NCI-H128 (cell line): ENCODE measurements at regions not wholly inside any gene's neighbourhood (a gene's known extent, or its start where the extent isn't known, plus 50 kb on each side); places are given as distances from the start of the nearest gene placed in this dataset.

Experiments
- DNase-seq: peaks from one replicate; lab custom pipeline; 2025; ENCODE audit not compliant: unreplicated experiment; lab: John Stamatoyannopoulos, UW

DNA sequence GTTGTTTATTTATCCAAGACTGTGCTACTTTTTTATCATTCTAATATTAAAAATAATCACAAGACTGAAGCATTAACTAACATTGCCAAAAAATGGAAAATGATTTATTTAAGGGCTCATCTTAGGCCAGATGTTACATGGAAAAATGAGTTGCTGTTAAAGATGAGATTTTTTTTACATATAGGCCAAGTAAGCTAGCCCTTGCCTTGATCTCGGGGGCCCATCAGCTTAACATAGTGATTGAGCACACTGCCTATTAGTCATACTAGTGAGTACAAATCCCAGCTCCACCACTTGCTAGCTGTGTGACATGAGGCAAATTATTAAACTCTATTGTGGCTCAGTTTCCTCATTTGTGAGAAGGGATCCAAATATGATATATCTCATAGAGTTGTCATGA is 275.9 kb upstream of the SNX7 start:
- no peak for DNase-seq

DNA sequence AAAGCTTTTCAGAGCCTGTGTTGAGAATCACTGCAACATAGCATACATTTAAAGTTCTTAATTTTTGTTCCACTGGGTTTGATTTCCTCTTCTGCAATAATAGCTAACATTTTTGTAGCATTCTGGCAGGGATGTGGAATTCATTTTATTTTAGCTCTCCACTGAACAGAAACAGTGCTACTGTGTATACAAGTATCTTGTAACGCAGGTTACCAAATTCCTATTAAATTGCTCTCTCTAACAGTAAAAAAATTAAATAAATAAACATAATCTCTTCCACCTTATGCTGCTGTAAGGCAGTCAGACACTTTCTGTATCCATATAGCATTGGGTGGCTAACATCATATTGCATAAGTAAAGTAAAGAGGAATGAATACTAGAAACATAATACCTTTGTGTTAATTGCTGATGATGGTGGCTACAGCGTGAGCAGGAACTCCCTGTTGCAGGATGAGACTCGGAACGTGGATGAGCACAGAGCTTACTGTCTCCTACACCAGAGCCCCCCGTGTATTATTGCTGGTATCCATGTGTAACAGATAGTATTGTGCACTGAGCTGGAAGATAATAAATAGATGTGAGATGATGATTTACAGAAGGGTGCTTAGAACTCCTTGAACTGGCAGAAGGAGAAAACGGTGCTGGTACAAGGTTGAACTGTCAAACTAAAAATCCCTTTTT is 276.9 kb upstream of the SNX7 start:
- DNase-seq: no peak

DNA sequence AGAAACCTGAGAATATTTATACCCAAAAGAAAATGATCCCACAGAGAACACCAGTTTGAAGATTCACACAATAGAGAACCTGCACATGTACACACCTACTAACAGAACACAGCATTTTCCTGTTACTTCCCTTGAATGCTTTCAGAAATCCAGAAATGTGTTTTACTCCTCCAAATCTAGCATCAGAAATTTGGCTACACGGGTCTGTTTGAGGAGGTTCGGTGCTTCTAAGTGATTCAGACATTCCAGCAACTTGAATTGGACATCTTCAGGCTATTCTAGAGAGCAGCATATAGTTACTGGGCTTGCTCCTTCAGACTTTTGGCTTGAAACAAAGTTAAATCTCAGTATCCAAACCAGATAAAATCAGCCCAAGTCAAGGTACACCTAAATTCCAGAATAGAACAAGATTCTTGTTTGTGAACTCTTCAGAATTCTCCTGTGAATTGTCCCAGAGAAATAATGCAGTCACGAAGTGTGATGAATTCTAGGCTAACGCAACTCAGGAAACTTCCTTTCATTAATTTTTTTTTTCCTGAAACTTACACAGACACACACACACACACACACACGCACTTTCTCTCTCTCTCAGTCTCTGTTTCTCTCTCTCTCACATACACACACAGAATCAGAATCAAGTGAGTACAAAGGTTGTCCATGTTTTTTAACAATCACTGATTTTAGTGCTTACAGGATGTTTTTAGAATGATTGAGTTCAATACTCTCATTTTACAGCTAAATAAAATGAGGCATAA is 278.4 kb upstream of the SNX7 start:
- no peak for DNase-seq

DNA sequence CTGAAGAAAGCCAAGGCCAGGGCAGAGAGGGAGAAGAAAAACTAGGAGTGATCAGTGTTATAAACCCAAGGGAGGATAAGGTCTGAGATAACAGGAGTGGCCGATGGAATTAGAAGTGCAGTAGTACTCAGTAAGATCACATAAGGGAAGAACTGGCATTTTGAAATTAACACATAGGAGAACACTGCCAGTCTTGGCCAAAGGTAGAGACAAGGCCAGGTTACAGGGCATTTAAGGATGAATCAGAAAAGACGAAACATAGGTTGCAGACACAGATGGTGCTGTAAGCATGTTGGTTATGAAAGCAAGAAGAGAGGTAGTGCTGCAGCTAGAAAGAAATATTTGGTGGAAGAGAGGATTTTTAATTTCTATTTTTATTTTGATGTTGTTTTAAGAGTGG is 278.9 kb upstream of the SNX7 start:
- no peak for DNase-seq

DNA sequence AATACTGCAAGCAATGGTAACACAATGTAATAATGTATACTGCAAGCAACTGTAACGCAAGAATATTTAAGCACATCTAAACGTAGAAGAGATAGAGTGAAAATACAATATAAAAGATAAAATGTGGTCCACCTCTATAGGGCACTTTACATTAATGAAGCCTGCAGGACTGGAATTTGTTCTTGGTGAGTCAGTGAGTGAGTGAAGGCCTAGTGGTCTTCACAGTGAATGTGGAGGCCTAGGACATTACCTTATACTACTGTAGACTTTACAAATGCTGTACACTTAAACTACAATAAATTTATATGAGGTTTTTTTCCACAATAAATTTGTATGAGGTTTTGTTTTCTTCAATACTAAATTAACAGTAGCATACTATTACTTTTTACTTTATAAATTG is 287.4 kb upstream of the SNX7 start:
- no peak for DNase-seq

DNA sequence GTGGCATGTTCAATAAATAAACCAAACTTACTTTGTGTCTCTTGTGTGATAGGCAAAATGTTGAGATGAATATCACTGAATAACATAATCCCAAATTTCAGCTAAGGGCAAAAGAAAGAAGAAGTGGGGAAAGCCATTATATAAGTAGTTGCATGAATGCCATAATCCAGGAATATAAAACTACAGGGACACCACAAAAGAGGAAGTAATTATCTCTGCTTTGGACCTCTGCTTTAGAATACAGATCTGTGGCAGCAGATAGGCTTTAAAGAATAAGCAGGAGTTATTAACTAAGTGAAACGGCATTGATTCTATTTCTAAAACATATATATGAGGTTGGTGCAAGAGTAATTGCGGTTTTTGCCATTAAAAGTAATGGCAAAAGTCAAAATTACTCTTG is 288.5 kb upstream of the SNX7 start:
- DNase-seq: no peak

DNA sequence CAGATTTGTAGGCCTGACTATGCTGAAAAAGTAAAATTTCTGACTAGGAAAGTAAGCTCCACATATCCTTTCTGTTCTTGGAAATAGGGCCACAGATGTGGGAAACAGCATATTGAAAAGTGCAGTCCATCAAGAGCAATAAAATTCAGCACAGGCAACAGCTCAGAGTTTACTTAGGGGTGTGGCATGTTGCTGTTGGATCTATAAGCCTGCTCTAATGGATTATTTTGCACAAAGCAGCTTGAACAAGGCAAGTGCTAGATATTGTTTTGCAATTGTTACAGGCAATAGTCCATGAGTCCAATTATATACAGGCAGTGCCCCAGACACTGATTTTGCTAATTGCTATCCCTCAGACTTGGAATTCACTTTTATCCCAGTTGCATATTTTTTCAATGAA is 289.8 kb upstream of the SNX7 start:
- no peak for DNase-seq

DNA sequence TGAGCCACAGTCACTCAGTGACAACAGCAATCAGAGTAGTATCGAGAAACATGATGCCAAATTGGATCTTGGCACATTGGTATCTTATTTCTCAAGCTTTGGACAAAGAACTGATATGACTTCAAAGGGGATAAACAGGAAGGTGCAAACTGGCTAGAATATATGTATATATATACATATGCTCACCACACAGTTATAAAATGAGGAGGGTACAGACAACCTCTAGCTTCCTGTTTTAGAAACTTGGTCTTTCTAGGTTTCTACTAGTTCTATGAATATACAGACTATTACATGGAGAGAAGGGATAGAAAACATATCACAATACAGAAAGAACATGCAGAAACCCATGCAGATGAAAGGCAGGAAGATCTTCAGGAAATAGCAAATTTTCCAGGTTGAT is 292.1 kb upstream of the SNX7 start:
- DNase-seq: no peak

DNA sequence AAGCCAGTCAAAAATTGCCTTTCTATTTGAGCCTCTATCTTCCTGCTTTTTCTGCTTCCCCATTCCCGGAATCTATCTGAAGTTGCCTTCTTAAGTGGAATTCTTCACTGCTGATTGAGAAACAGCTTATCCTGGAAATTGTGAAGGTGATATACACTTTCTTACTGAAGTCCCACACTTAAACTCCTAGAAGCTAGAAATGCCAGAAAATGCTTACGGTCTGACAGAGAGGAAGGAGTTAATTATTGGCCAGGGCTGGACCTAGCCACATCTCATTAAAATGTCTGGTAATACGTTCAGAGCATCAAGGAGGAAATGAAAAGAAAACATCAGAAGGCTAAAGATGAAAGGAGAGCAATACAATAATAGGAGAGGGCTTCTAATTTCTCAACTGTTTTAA is 292.5 kb upstream of the SNX7 start:
- DNase-seq: no peak

DNA sequence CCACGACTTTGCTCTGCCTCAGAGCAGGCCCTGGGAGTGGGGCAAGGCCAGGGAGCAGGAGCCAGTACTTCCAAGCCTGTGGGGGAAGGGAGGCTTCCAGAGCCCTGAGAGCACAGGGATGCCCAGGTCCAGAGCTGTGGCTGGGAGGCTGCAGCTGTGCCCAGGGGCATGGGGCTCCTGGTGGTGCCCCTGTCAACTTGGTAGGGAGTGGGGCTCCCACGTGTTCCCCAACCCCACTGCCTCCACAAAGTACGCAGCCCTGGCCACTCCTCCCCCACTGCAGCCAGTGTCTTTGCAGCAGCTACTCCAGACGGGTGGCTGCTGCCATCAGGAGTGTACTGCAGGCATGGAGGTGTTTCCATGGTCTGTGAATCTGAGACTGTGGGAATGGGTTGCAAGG is 294.1 kb upstream of the SNX7 start:
- DNase-seq: no peak

DNA sequence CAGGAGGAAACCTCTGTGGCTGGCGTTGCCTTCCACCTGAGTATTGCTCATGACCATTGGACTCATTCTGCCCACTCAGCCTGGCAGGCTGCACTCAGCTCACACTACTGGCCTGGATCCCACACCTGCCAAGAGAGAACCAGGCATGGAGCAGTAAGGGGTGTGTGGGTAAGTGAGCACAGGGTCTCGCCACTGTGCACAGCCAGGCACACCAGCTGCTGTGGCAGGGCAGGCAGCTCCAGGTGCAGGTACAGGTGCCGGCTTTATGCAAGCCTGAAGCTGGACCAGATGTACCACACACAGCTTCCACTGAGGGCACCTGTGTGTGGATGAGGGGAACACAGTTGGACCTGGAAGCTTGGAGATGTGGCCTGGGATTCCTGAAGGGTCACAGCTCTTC is 295.2 kb upstream of the SNX7 start:
- DNase-seq: no peak

DNA sequence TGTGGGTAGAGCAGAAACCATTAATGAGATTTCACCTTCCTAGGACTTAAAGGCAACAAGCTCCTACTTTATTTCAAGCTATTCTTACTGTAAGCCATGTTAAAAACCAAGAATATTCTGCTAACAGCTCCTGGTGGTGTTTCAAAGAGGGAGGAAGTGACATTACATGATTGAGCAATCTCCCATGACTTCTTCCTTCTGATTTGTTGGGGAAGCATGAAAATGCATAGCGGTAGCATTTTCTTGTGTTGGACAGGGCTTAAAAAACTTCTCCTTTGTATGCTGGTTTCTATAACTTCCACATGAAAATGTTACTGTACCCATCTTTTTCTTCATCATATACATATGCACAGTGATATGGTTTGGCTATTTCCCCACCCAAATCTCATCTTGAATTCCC is 297.0 kb upstream of the SNX7 start:
- DNase-seq: no peak

DNA sequence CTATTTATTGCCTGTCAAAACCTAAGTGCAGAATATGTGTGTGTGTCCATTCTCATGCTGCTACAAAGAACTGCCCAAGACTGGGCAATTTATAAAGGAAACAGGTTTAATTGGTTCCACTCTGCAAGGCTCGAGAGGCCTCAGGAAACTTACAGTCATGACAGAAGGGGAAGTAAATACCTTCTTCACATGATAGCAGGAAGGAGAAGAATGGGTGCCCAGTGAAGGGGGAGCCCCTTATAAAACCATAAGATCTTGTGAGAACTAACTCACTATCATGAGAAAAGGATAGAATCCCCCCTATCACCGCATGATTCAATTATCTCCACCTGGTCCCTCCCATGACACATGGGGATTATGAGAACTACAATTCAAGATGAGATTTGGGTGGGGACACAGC is 300.7 kb upstream of the SNX7 start:
- no peak for DNase-seq

DNA sequence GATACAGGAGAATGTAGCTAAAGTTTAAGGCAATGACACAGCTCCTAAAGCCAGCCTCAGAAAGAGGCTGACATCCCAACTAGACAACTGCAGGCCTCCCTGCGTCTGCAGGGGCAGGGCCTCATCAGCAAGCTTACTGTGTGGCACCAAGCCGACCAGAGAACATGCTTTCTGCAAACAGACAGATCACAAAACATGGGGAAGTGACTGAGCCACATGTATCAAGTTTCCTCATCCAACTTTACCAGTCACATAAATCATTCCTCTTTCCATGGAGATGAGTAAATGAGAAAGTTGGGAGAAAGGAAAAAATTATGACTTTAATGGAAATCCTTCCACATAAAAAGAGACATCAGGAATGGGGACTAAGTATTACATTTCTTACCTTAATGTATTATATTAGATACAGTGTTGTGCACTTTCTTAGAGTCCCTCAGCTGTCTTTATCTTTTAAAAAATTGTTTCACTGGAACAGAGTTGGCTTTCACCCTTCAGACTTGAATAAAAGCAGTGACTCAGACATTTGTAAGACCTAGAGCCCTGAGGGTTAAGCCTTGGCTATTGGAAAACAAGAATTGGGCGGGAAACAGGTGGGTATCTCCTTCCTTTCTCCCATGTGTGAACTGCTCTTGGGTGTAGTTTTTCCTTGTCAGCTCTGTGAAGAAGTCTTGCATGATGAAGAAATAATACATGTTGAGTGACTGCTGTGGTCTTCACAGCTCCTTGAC is 305.7 kb upstream of the SNX7 start:
- DNase-seq: no peak

DNA sequence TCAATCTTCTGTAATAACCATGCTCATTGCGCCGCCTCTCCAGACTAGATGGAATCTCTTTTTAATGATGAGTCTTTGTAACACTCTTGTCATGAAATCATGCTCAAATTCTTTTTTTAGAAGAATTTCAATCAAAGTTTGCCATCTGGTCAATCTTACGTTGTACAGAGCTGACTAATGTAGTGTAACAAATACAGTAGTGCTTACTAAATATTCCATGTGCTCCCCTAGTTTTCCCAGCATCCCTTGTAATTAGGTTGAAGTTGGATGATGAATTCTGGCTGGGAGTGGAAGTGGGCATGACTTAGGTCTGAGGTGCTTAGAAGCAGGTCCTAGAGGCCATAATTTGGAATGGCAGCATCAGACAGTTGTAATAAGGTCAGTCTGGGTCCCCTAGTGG is 309.1 kb upstream of the SNX7 start:
- DNase-seq: no peak

DNA sequence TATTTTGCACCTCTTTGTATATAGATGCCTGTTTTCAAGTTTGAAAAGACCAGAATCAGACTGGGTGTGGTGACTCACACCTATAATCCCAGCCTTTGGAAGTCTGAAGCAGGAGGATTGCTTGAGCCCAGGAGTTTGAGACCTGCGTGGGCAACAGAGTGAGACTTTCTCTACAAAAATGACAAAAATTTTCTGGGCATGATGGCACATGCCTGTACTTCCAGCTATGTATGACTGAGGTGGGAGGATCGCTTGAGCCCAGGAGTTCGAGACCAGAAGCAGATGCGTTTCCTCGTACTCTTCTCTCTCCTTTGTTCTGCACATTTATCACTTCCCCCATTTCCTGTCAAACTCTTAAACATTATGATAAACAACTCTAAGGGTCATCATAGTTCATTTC is 310.0 kb upstream of the SNX7 start:
- no peak for DNase-seq

DNA sequence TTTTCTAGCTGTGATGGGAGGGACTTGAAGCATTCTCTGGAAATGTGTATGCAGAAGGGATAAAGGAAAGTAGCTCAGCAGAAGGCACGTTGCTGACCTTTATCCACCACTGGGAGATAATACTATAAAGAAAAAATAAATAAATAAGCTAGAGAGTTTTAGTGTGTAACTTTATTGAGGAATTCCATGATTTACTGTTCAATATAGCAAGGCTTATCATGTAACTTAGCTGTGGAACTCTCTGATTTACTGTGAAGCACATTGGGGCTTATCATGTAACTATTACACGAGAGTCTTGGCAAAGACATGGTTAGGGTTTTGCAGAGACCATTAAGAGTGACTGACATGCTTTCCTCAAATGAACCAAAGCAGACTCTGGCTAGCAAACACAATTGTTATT is 316.1 kb upstream of the SNX7 start:
- no peak for DNase-seq

DNA sequence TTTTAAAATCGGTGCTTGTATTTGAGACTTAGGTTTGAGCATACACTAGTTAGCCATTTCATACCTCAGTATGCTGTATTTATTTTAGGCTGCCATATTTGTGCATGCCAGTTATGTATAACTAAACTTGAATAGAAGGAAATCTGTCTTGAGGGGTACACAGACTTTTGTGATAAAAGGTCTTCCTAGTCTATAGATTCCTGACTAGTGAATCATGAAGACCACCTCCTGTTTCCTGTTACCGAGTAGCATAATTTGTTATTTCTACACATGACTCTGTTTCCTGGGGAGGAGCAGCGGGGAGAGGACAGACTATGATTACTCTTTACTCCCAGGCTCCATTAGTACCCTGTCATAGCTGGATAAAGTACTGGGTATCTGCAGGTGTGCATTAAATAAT is 316.8 kb upstream of the SNX7 start:
- no peak for DNase-seq

DNA sequence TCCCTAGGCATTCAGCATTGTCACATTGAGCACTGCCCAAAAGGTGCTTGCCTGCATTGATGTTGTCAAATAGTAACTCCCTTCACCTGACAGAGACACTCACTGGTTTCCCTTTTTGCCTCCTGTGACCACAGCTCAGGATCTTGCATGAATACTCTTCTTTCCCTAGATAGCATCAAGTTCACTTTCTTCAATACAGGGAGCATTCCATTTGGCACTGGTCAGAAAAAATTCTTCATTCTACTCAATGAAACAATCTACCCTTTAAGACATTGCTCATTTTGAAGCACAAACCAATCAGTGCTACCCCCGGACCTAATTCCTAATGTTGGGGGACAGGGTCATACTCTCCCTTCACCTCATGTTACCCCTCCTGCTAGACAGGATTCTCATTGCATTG is 319.0 kb upstream of the SNX7 start:
- no peak for DNase-seq

DNA sequence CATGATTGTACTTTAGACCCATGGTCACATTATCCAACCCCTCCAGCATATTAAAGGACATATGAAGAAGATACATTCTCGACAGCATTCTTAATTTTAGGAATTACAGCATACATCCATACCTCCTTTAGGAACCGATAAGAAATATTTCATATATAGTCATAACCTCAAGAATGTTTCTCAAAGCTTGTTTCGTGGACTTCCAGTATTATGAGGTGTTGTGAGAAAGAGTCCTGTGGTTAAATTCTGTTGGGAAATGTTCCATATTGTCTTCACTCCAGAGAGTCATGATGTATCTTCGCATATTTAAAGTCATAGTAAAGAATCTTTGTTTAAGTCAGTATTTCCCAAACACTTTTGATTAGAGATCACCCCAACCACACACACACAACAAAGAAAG is 321.0 kb upstream of the SNX7 start:
- no peak for DNase-seq

DNA sequence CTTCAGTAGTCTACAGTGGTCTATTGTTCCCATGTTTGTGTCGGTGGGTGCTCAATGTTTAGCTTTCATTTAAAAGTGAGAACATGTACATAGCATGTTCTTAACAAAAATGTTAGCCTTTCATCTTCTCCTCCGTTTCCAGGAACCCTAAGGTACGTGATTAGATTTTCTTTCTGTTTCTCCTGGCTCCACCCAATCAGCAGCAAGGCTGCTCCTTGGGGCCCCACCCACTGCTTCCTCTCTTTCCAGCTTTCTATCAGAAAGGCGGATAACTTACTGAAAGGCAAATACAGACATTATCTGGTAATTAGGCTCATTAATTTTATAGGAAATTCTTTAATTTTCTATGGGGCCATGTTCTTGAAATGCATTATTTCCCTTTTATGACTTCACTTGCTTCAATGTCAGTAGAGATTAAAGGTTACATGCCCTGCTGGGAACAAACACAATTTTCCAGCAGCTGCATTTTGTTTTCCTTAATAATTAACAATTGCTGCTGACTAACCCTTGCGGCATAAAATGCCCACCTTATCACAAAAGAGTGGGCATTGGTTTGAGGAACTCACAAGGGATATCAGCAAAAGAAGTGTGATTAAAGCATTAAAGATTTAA is 324.9 kb upstream of the SNX7 start:
- no peak for DNase-seq

DNA sequence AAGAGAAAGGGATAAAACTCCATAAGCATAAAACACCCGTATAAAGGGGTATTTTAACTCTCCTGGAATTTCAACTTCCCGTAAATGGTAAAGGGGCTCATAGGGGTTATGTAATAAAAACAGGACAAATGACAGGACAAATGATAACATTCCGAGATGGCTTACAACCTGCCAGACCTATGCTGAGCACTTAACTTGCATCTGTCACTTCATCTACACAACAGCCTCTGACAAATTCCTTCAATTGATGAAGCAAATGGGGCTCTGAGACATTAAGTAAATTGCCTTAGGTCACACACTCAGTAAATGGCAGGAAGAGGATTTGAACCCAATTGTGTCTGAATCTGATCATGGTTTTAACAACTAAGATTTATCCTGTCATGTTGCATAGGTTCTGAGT is 327.6 kb upstream of the SNX7 start:
- no peak for DNase-seq
